H1 (cell line): ENCODE measurements at regions not wholly inside any gene's neighbourhood (a gene's known extent, or its start where the extent isn't known, plus 50 kb on each side); places are given as distances from the start of the nearest gene placed in this dataset.

Experiments used
- CREB1 ChIP-seq: IDR thresholded peaks from 2 replicates; pipeline ENCODE4 v1.6.1; 2012; ENCODE audit warnings: inconsistent platforms
- EGR1 ChIP-seq: IDR thresholded peaks from 2 replicates; pipeline ENCODE4 v1.6.1; 2011; ENCODE audit warnings: low read depth, low read length, borderline replicate concordance
- HDAC6 ChIP-seq: IDR thresholded peaks from one replicate; pipeline ENCODE4 v1.7.1; 2012; ENCODE audit warnings: low read depth, mild to moderate bottlenecking, inconsistent platforms, low read length, moderate library complexity
- POLR2A ChIP-seq, 2 experiments: IDR thresholded peaks; 1 replicate in 1 of 2; 2 replicates in 1 of 2; pipeline ENCODE4 v1.6.1; 2011; ENCODE audit warnings: low read depth in 2 of 2, low read length in 2 of 2, mild to moderate bottlenecking in 2 of 2; ENCODE audit errors: control extremely low read depth in 1 of 2

GRCh38 chr7:130970696-130971095 is 236.7 kb upstream of the KLF14 start:
- TF ChIP-seq CREB1 (no peak), EGR1 (no peak), HDAC6 (no peak), POLR2A (IDR thresholded peaks at IDR 0.05; ENCODE audit: control extremely low read depth in 1 of 2, low read depth in 2 of 2, low read length in 2 of 2) (no peak)
